ENCODE measurements at regions not wholly inside any gene's neighbourhood (a gene's known extent, or its start where the extent isn't known, plus 50 kb on each side); places are given as distances from the start of the nearest gene placed in this dataset.

DNA sequence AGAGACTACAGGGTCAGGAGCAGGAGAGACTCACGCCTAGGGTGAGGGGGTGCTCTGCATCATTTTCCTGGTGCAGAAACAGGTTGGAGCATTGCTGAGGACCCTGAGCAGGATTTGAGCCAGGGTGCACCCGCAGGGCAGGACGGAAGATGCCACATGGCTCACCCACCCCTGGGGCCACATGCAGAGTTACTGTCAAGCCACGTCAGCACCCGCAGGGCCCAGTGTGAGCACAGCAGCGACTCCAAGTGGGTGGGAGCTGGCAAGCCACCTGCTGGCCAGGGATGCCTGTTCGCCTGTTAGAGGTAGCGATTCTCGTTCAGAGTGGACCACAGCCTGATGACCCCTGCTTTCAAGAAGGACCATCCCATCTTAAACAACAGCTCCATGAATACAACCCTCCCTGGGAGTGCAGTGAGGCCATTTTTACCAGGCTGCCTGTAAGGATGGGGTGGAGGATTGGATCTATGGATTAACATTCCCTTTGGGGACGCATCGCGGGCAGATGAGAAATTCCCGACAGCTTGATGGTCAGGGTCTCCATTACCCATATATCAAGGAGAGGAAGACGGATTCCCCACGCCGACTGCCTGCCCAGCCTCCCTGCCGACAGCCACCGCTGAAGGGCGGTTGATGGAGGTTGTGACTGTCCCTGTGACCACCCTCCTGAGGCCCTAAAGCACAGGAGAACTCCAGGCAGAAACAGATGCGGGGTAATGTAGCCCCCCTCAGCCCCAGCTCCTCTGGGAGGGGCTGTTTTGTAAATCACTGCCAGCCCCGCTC is 101.1 kb upstream of the RET start:
- Histone ChIP-seq H3K14ac (ENCODE audit: low read length in 2 of 2) (no peak overlapping the region), H3K27me3 (ENCODE audit: control insufficient read depth in 1 of 2, insufficient read depth in 1 of 2, low read length in 2 of 2) (no peaks in the 10 kb centered on the region), H3K36me3 (ENCODE audit: control insufficient read depth in 1 of 2, insufficient read depth in 2 of 2, low read depth in 1 of 2, low read length in 2 of 2) (no peaks in the 10 kb centered on the region), H3K4me2 (ENCODE audit: low read length, poor library complexity, severe bottlenecking) (no peak overlapping the region), H3K79me1 (replicated peaks; ENCODE audit: low read length, poor library complexity, severe bottlenecking) (no peaks in the 10 kb centered on the region), H2BK15ac (ENCODE audit: low read depth, poor library complexity, severe bottlenecking) (no peak overlapping the region), H3K18ac (ENCODE audit: low read depth in 1 of 2, low read length in 2 of 2) (no peak overlapping the region), H3K9me3 (ENCODE audit: control insufficient read depth, low read length) (no peaks in the 10 kb centered on the region), H3K4me1 (ENCODE audit: control insufficient read depth, insufficient read depth, low read depth, low read length) (no peaks in the 10 kb centered on the region), H3K9ac (ENCODE audit: low read length) (no peak overlapping the region), H3K27ac (ENCODE audit: low read length, poor library complexity, severe bottlenecking) (no peak overlapping the region), H4K91ac (ENCODE audit: low read length) (no peak overlapping the region), H2BK120ac (ENCODE audit: low read depth, low read length) (no peak overlapping the region), H3K4me3 (ENCODE audit: insufficient read depth in 1 of 2, low read depth in 1 of 2, low read length in 2 of 2) (no peak overlapping the region), H2BK12ac (ENCODE audit: low read length in 2 of 2) (no peak overlapping the region), H3K4ac (ENCODE audit: low read depth in 1 of 2, low read length in 2 of 2) (no peak overlapping the region), H2BK5ac (ENCODE audit: low read depth, low read length, poor library complexity, severe bottlenecking) (no peak overlapping the region), H4K8ac (ENCODE audit: low read length) (no peak overlapping the region), H2AK5ac (ENCODE audit: low read length, severe bottlenecking) (no peak overlapping the region), H2AFZ (ENCODE audit: low read depth, low read length) (no peak overlapping the region), H3K23ac (ENCODE audit: low read length in 2 of 2) (no peak overlapping the region)
- DNase-seq: no peak
- WGBS: 91% methylated on average over 18 of the region's 21 CpGs

DNA sequence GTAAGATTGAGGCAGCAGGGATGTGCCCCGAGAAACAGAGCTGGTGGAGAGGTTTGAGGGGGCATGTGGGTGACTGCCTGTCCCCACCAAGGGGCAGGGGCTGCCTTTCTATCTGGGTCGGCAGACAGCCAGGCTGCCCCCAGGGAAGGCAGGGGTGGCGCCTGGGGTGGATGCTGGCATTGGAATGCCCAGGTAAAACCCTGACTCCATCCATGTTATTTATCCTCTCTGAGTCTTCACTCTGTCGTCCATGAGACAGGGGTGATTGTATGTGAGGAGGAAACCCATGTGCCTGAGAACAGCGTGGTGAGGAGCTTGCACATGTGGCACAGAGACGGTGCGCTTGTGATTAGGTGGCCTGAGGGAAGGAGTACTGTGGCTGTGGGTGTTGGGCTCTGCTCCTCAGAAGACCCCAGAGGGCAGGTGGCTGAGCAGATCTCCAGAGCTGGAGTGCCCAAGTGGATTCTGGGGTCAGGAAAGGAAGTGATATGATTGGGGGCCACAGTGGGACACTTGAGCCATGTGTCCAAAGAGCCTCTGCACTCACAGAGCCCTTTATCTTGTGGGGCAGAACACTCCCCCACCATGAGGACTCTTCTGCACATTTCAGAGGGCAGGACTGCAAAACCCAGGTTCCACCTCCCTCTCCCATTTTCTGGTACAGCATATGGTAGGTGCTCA is 100.4 kb upstream of the RET start:
- Histone ChIP-seq H3K14ac (ENCODE audit: low read length in 2 of 2) (no peak overlapping the region), H3K79me1 (replicated peaks; ENCODE audit: low read length, poor library complexity, severe bottlenecking) (no peaks in the 10 kb centered on the region), H4K8ac (ENCODE audit: low read length) (no peak overlapping the region), H2BK12ac (ENCODE audit: low read length in 2 of 2) (no peak overlapping the region), H2AFZ (ENCODE audit: low read depth, low read length) (no peak overlapping the region), H3K4ac (ENCODE audit: low read depth in 1 of 2, low read length in 2 of 2) (no peak overlapping the region), H2BK5ac (ENCODE audit: low read depth, low read length, poor library complexity, severe bottlenecking) (no peak overlapping the region), H3K4me1 (ENCODE audit: control insufficient read depth, insufficient read depth, low read depth, low read length) (no peaks in the 10 kb centered on the region), H2BK120ac (ENCODE audit: low read depth, low read length) (no peak overlapping the region), H3K4me2 (ENCODE audit: low read length, poor library complexity, severe bottlenecking) (no peak overlapping the region), H3K36me3 (ENCODE audit: control insufficient read depth in 1 of 2, insufficient read depth in 2 of 2, low read depth in 1 of 2, low read length in 2 of 2) (no peaks in the 10 kb centered on the region), H3K27me3 (ENCODE audit: control insufficient read depth in 1 of 2, insufficient read depth in 1 of 2, low read length in 2 of 2) (no peaks in the 10 kb centered on the region), H3K9me3 (ENCODE audit: control insufficient read depth, low read length) (no peaks in the 10 kb centered on the region), H2BK15ac (ENCODE audit: low read depth, poor library complexity, severe bottlenecking) (no peak overlapping the region), H3K4me3 (ENCODE audit: insufficient read depth in 1 of 2, low read depth in 1 of 2, low read length in 2 of 2) (no peak overlapping the region), H4K91ac (ENCODE audit: low read length) (no peak overlapping the region), H3K27ac (ENCODE audit: low read length, poor library complexity, severe bottlenecking) (no peak overlapping the region), H3K18ac (ENCODE audit: low read depth in 1 of 2, low read length in 2 of 2) (no peak overlapping the region), H3K9ac (ENCODE audit: low read length) (no peak overlapping the region), H2AK5ac (ENCODE audit: low read length, severe bottlenecking) (no peak overlapping the region), H3K23ac (ENCODE audit: low read length in 2 of 2) (no peak overlapping the region)
- 89% methylated on average over 7 of the region's 7 CpGs for WGBS
- DNase-seq: no peak

DNA sequence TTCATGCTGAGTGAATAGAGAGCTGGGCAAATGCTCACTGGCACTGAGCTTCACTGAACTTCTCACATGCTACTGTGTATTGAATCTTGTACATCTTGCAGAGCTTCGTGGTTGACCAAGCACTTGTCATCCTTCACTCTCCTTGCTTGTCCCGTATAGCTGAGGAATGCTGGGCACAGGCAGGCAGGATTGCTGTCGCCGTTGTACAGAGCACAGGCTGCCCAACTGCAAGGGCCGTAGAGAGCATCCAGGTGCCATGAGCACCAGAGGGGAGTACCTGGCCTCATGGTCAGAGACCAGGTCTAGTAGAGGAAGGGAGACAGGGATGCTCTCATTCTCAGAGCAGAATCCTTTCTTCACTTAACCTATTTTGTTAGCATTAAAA is 99.8 kb upstream of the RET start:
- Histone ChIP-seq H3K36me3 (ENCODE audit: control insufficient read depth in 1 of 2, insufficient read depth in 2 of 2, low read depth in 1 of 2, low read length in 2 of 2) (no peaks in the 10 kb centered on the region), H3K14ac (ENCODE audit: low read length in 2 of 2) (no peak overlapping the region), H3K4me3 (ENCODE audit: insufficient read depth in 1 of 2, low read depth in 1 of 2, low read length in 2 of 2) (no peak overlapping the region), H2BK5ac (ENCODE audit: low read depth, low read length, poor library complexity, severe bottlenecking) (no peak overlapping the region), H3K4ac (ENCODE audit: low read depth in 1 of 2, low read length in 2 of 2) (no peak overlapping the region), H4K91ac (ENCODE audit: low read length) (no peak overlapping the region), H3K23ac (ENCODE audit: low read length in 2 of 2) (no peak overlapping the region), H2AK5ac (ENCODE audit: low read length, severe bottlenecking) (no peak overlapping the region), H2BK12ac (ENCODE audit: low read length in 2 of 2) (no peak overlapping the region), H2BK15ac (ENCODE audit: low read depth, poor library complexity, severe bottlenecking) (no peak overlapping the region), H3K18ac (ENCODE audit: low read depth in 1 of 2, low read length in 2 of 2) (no peak overlapping the region), H2BK120ac (ENCODE audit: low read depth, low read length) (no peak overlapping the region), H3K27ac (ENCODE audit: low read length, poor library complexity, severe bottlenecking) (no peak overlapping the region), H3K79me1 (replicated peaks; ENCODE audit: low read length, poor library complexity, severe bottlenecking) (no peaks in the 10 kb centered on the region), H3K9me3 (ENCODE audit: control insufficient read depth, low read length) (no peaks in the 10 kb centered on the region), H3K4me1 (ENCODE audit: control insufficient read depth, insufficient read depth, low read depth, low read length) (peaks cover 2% of the 10 kb centered on the region), H2AFZ (ENCODE audit: low read depth, low read length) (no peak overlapping the region), H4K8ac (ENCODE audit: low read length) (no peak overlapping the region), H3K4me2 (ENCODE audit: low read length, poor library complexity, severe bottlenecking) (no peak overlapping the region), H3K27me3 (ENCODE audit: control insufficient read depth in 1 of 2, insufficient read depth in 1 of 2, low read length in 2 of 2) (no peaks in the 10 kb centered on the region), H3K9ac (ENCODE audit: low read length) (no peak overlapping the region)
- DNase-seq: no peak
- WGBS: 86% methylated on average over 5 of the region's 5 CpGs

DNA sequence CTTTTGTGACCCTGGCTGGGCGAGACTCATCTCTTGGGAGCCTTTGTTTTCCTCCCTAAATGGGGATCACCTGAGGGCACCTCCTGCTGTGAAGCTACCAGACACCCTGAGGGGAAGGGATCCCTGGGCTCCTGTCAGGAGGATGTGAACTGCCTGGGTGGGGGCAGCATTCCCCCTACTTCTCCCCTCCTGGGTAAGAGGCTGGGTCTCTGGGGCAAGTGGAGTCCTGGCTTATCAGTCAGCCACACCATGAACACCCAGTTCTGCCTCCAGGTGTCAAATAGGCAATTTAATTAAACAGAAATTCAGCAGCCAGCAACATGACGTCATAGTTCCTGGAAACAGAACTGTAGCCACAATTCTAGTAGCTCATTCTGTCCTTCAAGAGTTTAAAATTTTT is 97.7 kb upstream of the RET start:
- no peak overlapping the region for H2AFZ ChIP-seq (ENCODE audit: low read depth, low read length)
- H3K9ac ChIP-seq (ENCODE audit: low read length): no peak overlapping the region
- no peak overlapping the region for H3K18ac ChIP-seq (ENCODE audit: low read depth in 1 of 2, low read length in 2 of 2)
- no peak overlapping the region for H3K14ac ChIP-seq (ENCODE audit: low read length in 2 of 2)
- H2BK15ac ChIP-seq (ENCODE audit: low read depth, poor library complexity, severe bottlenecking): no peak overlapping the region
- H2BK12ac ChIP-seq (ENCODE audit: low read length in 2 of 2): no peak overlapping the region
- H2BK5ac ChIP-seq (ENCODE audit: low read depth, low read length, poor library complexity, severe bottlenecking): no peak overlapping the region
- WGBS: 58% methylated on average over 2 of the region's 2 CpGs
- H3K23ac ChIP-seq (ENCODE audit: low read length in 2 of 2): no peak overlapping the region
- H3K4me3 ChIP-seq (ENCODE audit: insufficient read depth in 1 of 2, low read depth in 1 of 2, low read length in 2 of 2): no peak overlapping the region
- H3K27me3 ChIP-seq (ENCODE audit: control insufficient read depth in 1 of 2, insufficient read depth in 1 of 2, low read length in 2 of 2): no peaks in the 10 kb centered on the region
- H3K4me2 ChIP-seq (ENCODE audit: low read length, poor library complexity, severe bottlenecking): no peak overlapping the region
- H2BK120ac ChIP-seq (ENCODE audit: low read depth, low read length): no peak overlapping the region
- peaks cover 2% of the 10 kb centered on the region for H3K4me1 ChIP-seq (ENCODE audit: control insufficient read depth, insufficient read depth, low read depth, low read length)
- no peak overlapping the region for H3K4ac ChIP-seq (ENCODE audit: low read depth in 1 of 2, low read length in 2 of 2)
- H3K9me3 ChIP-seq (ENCODE audit: control insufficient read depth, low read length): no peaks in the 10 kb centered on the region
- no peak overlapping the region for H4K8ac ChIP-seq (ENCODE audit: low read length)
- no peaks in the 10 kb centered on the region for H3K36me3 ChIP-seq (ENCODE audit: control insufficient read depth in 1 of 2, insufficient read depth in 2 of 2, low read depth in 1 of 2, low read length in 2 of 2)
- no peak for DNase-seq
- H3K79me1 ChIP-seq (replicated peaks; ENCODE audit: low read length, poor library complexity, severe bottlenecking): no peaks in the 10 kb centered on the region
- H2AK5ac ChIP-seq (ENCODE audit: low read length, severe bottlenecking): no peak overlapping the region
- no peak overlapping the region for H3K27ac ChIP-seq (ENCODE audit: low read length, poor library complexity, severe bottlenecking)
- no peak overlapping the region for H4K91ac ChIP-seq (ENCODE audit: low read length)

Measured in mesenchymal stem cell (in vitro differentiated cells and primary cell).